Colonic mucosa (tissue), 4 donors: ENCODE measurements at regions not wholly inside any gene's neighbourhood (a gene's known extent, or its start where the extent isn't known, plus 50 kb on each side); places are given as distances from the start of the nearest gene placed in this dataset.

Source experiments
- DNase-seq: peaks from one replicate; pipeline ENCODE4 v3.0.0-alpha.2; 2020
- H3K27ac ChIP-seq: fragments of 200-600 bp; one replicate; pipeline ENCODE4 v1.8.0; 2021
- H3K27me3 ChIP-seq: fragments of 200-600 bp; one replicate; pipeline ENCODE4 v1.8.0; 2021
- H3K36me3 ChIP-seq: fragments of 200-600 bp; one replicate; pipeline ENCODE4 v1.8.0; 2021
- H3K4me1 ChIP-seq: fragments of 200-600 bp; one replicate; pipeline ENCODE4 v1.8.0; 2021; ENCODE audit warnings: mild to moderate bottlenecking
- H3K4me3 ChIP-seq: fragments of 200-600 bp; one replicate; pipeline ENCODE4 v1.8.0; 2021
- H3K9ac ChIP-seq, 2 donors: one replicate each; pipeline ENCODE4 v1.7.0; 2013; ENCODE audit warnings: control low read depth in 2 of 2, low read depth in 2 of 2, low read length in 2 of 2
- H3K9me3 ChIP-seq: fragments of 200-600 bp; one replicate; pipeline ENCODE4 v1.8.0; 2021
- CTCF ChIP-seq: fragments of 200-600 bp; IDR thresholded peaks from one replicate; pipeline ENCODE4 v1.8.0; 2022; ENCODE audit warnings: antibody characterized with exemption, mild to moderate bottlenecking
- intact Hi-C: fragments of 100-400 bp; cut with DNase I; formaldehyde crosslinking; loops from one replicate; pipeline ENCODE4 v1.14.1; 2022
- donor health status: healthy.
- donor health status: DM: no; HTN: no; CAD: no.
- donor health status: DM: no; HTN: no; CAD: no.

DNA sequence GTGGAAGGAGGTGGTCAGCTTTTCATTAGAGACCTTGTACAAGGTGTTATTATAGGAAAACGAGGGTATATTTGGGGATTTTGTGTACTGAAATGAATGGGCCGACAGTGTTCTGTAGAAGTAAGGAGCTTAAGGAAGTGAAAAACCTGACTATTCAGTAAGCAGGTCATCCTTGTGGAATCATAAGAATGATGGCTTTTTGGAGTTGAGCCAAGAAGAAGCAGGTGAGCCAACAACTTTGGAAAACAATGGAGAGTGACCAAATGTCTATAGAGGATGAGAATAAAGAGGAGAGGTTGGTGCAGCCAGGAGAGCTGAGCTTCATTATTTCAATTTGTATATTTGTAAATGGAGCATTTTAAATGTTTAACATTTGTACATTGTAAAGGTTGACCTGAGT, 595.7 kb downstream of the CCSER2 start:
- no peak for TF ChIP-seq CTCF
- Histone ChIP-seq H3K36me3 (no peaks in the 10 kb centered on the region), H3K27ac (no peak overlapping the region), H3K9ac (no peak overlapping the region), H3K9me3 (no peaks in the 10 kb centered on the region), H3K4me1 (no peaks in the 10 kb centered on the region), H3K4me3 (no peak overlapping the region), H3K27me3 (no peaks in the 10 kb centered on the region)
- intact Hi-C loops, result no loop called here
- no peak for DNase-seq

GRCh38 chr10:84925495-84925894, 597.1 kb downstream of the CCSER2 start:
- intact Hi-C loops, result no loop called here
- DNase-seq, result no peak
- no peaks in the 10 kb centered on the region for H3K9me3 ChIP-seq
- TF ChIP-seq CTCF, result no peak
- no peak overlapping the region for H3K4me3 ChIP-seq
- no peak overlapping the region for H3K27ac ChIP-seq
- no peaks in the 10 kb centered on the region for H3K36me3 ChIP-seq
- no peaks in the 10 kb centered on the region for H3K27me3 ChIP-seq
- no peaks in the 10 kb centered on the region for H3K4me1 ChIP-seq
- H3K9ac ChIP-seq, result no peak overlapping the region

GRCh38 chr10:84933402-84933801, 605.0 kb downstream of the CCSER2 start:
- intact Hi-C loops, result no loop called here
- Histone ChIP-seq H3K27ac (no peak overlapping the region), H3K27me3 (no peaks in the 10 kb centered on the region), H3K4me1 (no peaks in the 10 kb centered on the region), H3K36me3 (no peaks in the 10 kb centered on the region), H3K9me3 (no peaks in the 10 kb centered on the region), H3K4me3 (no peak overlapping the region), H3K9ac (no peak overlapping the region)
- TF ChIP-seq CTCF, result no peak
- peak; percentile 23 for DNase-seq

DNA sequence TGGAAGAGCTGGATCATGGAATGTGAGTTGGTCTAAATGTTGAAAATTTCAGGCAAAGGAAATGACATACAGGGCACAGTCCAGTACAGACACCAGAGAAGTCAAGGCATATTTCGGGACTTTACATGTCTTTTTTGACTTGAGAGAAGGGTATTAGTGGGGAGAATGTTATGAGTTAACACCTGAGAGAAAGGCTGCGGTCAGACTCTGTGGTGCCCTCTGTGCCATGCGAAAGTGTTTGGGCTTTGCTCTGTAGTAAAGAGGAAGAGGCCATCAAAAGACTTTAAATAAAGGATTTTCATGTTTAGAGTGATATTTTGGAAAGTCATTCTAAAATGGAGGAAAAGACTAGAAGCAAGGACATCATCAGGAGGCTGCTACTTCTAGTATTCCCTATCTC, 607.4 kb downstream of the CCSER2 start:
- no peak for DNase-seq
- H3K9me3 ChIP-seq, result no peaks in the 10 kb centered on the region
- no peak overlapping the region for H3K9ac ChIP-seq
- H3K27ac ChIP-seq, result no peak overlapping the region
- no peaks in the 10 kb centered on the region for H3K4me1 ChIP-seq
- no peaks in the 10 kb centered on the region for H3K36me3 ChIP-seq
- no peak for TF ChIP-seq CTCF
- intact Hi-C loops, result no loop called here
- no peaks in the 10 kb centered on the region for H3K27me3 ChIP-seq
- H3K4me3 ChIP-seq, result no peak overlapping the region

DNA sequence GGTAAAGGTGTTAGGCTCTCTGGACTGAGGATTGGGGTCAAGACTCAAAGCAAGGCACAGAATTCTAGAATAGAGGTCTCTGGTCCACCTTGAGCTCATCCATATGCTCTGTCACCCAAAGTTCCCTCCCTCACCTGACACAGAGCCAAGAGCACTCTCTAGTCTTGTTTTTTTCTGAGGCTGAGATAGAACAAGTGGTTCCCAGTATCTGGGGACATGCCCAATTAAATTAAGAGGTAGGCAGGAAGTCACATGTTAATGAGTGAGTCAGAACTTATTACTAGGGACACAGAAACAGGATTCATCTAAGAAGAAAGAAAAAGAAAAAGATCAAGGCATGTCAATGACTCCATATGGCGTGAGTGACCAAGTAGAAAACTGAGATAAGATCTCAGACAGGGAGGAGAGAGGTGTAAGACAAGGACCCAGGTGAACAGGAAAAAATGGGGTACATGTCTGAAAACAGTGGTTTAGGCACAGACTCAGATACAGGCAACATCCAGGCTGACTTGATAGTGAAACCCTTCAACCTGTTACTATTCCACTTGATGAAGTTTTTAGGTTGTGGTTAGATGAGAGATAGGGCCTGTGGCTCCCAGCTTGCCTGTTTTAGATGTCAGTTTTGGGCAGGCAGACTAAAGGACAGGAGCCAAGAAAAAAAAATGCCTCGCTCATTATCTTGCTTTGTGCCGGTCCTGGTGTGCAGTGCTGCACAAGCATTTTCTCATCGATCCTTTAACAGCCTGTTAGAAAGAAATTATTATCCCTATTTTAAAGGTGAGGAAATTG, 609.9 kb downstream of the CCSER2 start:
- Histone ChIP-seq H3K36me3 (no peaks in the 10 kb centered on the region), H3K4me3 (no peak overlapping the region), H3K27me3 (no peaks in the 10 kb centered on the region), H3K27ac (no peak overlapping the region), H3K4me1 (no peaks in the 10 kb centered on the region), H3K9me3 (no peaks in the 10 kb centered on the region), H3K9ac (no peak overlapping the region)
- DNase-seq, result no peak
- intact Hi-C loops, result no loop called here
- TF ChIP-seq CTCF, result no peak
